K562 (cell line): ENCODE measurements at regions not wholly inside any gene's neighbourhood (a gene's known extent, or its start where the extent isn't known, plus 50 kb on each side); places are given as distances from the start of the nearest gene placed in this dataset.

Experiments
- CTCF ChIP-seq, 3 experiments: IDR thresholded peaks in 2 of 3; conservative IDR thresholded peaks in 1 of 3; 2 replicates each; pipeline ENCODE4 v1.5.1; 2011 to 2012; ENCODE audit warnings: low read length in 3 of 3, mild to moderate bottlenecking in 3 of 3, control low read depth in 2 of 3, improper control_type of control experiment in 1 of 3, inconsistent platforms in 1 of 3, low read depth in 1 of 3, mixed read lengths in 1 of 3, moderate library complexity in 1 of 3; ENCODE audit not compliant: insufficient read depth in 2 of 3
- SLC30A9 ChIP-seq: fragments of 250-450 bp; sonication (Bioruptor Pico); IDR thresholded peaks from 2 replicates; pipeline ENCODE4 v1.8.0; 2022; ENCODE audit warnings: mild to moderate bottlenecking, moderate library complexity
- USF1 ChIP-seq: sonication (generic); formaldehyde crosslinking; IDR thresholded peaks from 2 replicates; pipeline ENCODE4 v1.9.0; 2022; ENCODE audit warnings: mild to moderate bottlenecking, missing genetic modification reagents

- TF ChIP-seq CTCF (IDR thresholded peaks at IDR 0.05 in 2 of 3, conservative IDR thresholded peaks at IDR 0.05 in 1 of 3; ENCODE audit: insufficient read depth in 2 of 3, low read depth in 1 of 3, low read length in 3 of 3) (no peak), SLC30A9 (no peak), USF1 (CRISPR knock-in tag) (no peak)
These were observed 428.0 kb downstream of the PLPP3 start for GRCh38 chr1:56151402-56151801.
